Body of pancreas (tissue), 4 donors: ENCODE measurements at regions not wholly inside any gene's neighbourhood (a gene's known extent, or its start where the extent isn't known, plus 50 kb on each side); places are given as distances from the start of the nearest gene placed in this dataset.

Source experiments
- CTCF ChIP-seq, 7 experiments: fragments of 450-650 bp in 4 of 7; fragments of 200-600 bp in 3 of 7; sonication (generic) in 3 of 7; IDR thresholded peaks; one replicate each; pipeline ENCODE4 v1.5.1; 2016 to 2019; ENCODE audit warnings: antibody characterized with exemption in 7 of 7
- POLR2A ChIP-seq, 3 donors: fragments of 450-650 bp; IDR thresholded peaks; one replicate each; pipeline ENCODE4 v1.6.1; 2016; ENCODE audit warnings: antibody characterized with exemption in 3 of 3, mild to moderate bottlenecking in 2 of 3

DNA sequence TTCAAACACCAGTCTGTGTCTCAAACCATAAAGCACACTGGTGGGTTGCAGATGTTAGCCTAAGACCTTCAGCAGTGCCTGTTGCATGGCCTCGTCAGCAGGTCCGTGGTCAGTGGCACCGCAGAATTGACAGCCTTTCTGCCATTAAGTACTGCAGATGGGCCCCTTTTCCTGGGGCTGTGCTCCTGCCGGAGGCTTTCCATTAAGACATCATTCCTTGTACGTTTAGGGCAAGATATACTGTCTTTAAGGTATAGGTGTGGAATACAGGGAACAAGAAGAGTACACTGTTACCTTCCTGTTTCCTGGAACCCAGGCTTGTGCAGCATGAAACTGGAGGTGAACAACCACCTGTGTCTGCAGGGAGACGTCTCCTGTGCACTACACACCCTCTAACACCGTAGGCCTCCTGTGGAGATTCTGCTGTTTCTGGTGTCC, 67.9 kb upstream of the WDR1 start:
- TF ChIP-seq POLR2A (IDR thresholded peaks at IDR 0.05) (no peak), CTCF (IDR thresholded peaks at IDR 0.05) (no peak)
